Right lobe of liver (tissue), 4 donors: ENCODE measurements at regions not wholly inside any gene's neighbourhood (a gene's known extent, or its start where the extent isn't known, plus 50 kb on each side); places are given as distances from the start of the nearest gene placed in this dataset.

ENCODE experiments used
- POLR2A ChIP-seq: fragments of 450-650 bp; IDR thresholded peaks from one replicate; pipeline ENCODE4 v1.6.1; 2017; ENCODE audit warnings: antibody characterized with exemption, mild to moderate bottlenecking
- TF ChIP-seq, protein P1 (sequence below), 4 donors: fragments of 200-600 bp in 3 of 4; fragments of 450-650 bp in 1 of 4; IDR thresholded peaks; one replicate each; pipeline versions ENCODE4 v1.5.1 to v1.8.0; 2016 to 2022; ENCODE audit warnings: antibody characterized with exemption in 4 of 4, mild to moderate bottlenecking in 2 of 4
- donor health status: DM: no; HTN: no; CAD: no.
- donor health status: DM: no; HTN: no; CAD: no.
- donor health status: DM: no; HTN: yes; CAD: no.

DNA sequence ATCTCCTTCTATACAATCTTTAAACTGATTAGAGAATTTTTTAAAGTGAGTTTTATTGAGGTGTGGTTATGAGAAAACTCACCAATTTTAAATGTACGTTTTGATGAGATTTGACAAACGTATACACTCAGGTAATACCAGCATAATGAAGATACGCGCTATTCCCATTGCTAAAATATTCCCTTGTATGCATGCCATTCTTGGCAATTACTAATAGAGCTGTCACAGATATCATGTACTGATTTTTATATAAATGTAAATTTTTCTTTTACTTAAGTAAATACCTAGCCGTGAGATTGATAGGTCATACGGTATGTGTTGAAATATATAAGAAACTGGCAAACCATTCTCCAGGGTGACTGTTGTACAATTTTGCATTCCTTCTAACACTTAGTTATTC lies 384.7 kb downstream of the PTH2R start:
- TF ChIP-seq, protein P1, sequence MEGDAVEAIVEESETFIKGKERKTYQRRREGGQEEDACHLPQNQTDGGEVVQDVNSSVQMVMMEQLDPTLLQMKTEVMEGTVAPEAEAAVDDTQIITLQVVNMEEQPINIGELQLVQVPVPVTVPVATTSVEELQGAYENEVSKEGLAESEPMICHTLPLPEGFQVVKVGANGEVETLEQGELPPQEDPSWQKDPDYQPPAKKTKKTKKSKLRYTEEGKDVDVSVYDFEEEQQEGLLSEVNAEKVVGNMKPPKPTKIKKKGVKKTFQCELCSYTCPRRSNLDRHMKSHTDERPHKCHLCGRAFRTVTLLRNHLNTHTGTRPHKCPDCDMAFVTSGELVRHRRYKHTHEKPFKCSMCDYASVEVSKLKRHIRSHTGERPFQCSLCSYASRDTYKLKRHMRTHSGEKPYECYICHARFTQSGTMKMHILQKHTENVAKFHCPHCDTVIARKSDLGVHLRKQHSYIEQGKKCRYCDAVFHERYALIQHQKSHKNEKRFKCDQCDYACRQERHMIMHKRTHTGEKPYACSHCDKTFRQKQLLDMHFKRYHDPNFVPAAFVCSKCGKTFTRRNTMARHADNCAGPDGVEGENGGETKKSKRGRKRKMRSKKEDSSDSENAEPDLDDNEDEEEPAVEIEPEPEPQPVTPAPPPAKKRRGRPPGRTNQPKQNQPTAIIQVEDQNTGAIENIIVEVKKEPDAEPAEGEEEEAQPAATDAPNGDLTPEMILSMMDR (IDR thresholded peaks at IDR 0.05) = no peak
- TF ChIP-seq POLR2A = no peak
